Testis (tissue), 2 donors: ENCODE measurements at regions not wholly inside any gene's neighbourhood (a gene's known extent, or its start where the extent isn't known, plus 50 kb on each side); places are given as distances from the start of the nearest gene placed in this dataset.
"Not testable (repeated sequence)": the region's sequence is repeated elsewhere in the genome, so short reads cannot be mapped to it uniquely, and the experiment has no call there.

ENCODE experiments used
- POLR2A ChIP-seq: fragments of 450-650 bp; IDR thresholded peaks from one replicate; pipeline ENCODE4 v1.6.1; 2017; ENCODE audit warnings: antibody characterized with exemption, mild to moderate bottlenecking, moderate library complexity
- TF ChIP-seq, protein P1 (sequence below), 3 experiments: fragments of 450-650 bp in 2 of 3; fragments of 200-600 bp in 1 of 3; sonication (generic) in 1 of 3; IDR thresholded peaks; one replicate each; pipeline ENCODE4 v1.5.1; 2016 to 2019; ENCODE audit warnings: antibody characterized with exemption in 3 of 3, mild to moderate bottlenecking in 2 of 3, moderate library complexity in 1 of 3

DNA sequence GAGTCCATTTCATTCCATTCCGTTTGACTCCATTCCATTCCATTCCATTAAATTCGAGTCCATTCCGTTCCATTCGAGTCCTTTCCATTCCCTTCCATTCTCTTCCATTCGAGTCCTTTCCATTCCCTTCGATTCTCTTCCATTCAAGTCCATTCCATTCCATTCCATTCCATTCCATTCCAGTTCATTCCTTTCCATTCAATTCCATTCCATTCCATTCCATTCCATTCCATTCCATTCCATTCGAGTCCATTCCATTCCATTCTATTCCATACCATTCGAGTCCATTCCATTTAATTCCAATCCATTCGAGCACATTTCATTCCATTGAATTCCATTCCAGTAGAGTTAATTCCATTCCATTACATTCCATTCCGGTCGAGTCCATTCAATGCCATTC lies 1130.9 kb downstream of the RPIA start:
- TF ChIP-seq, protein P1, sequence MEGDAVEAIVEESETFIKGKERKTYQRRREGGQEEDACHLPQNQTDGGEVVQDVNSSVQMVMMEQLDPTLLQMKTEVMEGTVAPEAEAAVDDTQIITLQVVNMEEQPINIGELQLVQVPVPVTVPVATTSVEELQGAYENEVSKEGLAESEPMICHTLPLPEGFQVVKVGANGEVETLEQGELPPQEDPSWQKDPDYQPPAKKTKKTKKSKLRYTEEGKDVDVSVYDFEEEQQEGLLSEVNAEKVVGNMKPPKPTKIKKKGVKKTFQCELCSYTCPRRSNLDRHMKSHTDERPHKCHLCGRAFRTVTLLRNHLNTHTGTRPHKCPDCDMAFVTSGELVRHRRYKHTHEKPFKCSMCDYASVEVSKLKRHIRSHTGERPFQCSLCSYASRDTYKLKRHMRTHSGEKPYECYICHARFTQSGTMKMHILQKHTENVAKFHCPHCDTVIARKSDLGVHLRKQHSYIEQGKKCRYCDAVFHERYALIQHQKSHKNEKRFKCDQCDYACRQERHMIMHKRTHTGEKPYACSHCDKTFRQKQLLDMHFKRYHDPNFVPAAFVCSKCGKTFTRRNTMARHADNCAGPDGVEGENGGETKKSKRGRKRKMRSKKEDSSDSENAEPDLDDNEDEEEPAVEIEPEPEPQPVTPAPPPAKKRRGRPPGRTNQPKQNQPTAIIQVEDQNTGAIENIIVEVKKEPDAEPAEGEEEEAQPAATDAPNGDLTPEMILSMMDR (IDR thresholded peaks at IDR 0.05), result not testable (repeated sequence)
- TF ChIP-seq POLR2A, result not testable (repeated sequence)
